ENCODE measurements at regions not wholly inside any gene's neighbourhood (a gene's known extent, or its start where the extent isn't known, plus 50 kb on each side); places are given as distances from the start of the nearest gene placed in this dataset.

DNA sequence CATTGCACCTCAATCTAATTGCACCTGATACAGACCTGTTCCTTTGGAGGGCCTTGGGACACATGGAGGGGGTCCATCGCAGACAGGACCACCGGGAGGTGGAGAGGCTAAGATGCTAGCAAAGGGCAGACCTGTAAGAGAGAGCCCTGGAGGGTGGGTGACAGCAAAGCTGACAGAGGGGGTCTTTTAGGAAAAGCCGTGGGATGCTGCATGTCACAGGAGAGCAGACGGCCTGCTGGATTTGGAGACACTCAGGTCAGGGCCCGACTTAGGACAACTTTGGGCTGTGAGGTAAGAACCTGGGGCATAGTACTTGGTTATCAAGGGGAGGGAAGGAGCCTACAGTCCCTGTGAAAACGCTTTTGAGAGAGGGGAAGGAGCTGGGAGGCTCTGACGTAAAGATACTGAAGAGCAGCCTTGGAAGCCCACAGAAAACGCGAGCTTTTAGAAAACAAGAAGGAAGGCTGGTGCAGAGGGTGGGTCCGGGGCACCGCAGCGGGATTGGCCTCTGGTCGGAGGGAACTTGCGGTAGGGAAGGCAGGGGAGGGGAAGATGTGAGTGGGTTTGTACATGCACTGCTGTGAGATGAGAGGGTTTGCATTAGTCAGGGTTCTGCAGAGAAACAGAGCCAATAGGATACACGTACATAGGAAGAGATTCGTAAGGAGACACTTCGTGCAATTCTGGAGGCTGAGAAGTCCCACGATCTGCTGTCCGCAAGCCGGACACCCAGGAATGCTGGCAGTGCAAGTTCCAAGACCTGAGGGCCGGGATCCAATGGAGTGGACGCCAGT is 868.5 kb downstream of the TBC1D22A start:
- no peak for DNase-seq (ENCODE audit: low read depth in 1 of 2, low spot score in 1 of 2)
- TF ChIP-seq JUND (IDR thresholded peaks at IDR 0.05; ENCODE audit: low read depth), result no peak
- in situ Hi-C loops (cut with HindIII; ENCODE audit: low pct_unique_long_range_greater_than_20kb, low sequenced_read_pairs), result no loop called here

DNA sequence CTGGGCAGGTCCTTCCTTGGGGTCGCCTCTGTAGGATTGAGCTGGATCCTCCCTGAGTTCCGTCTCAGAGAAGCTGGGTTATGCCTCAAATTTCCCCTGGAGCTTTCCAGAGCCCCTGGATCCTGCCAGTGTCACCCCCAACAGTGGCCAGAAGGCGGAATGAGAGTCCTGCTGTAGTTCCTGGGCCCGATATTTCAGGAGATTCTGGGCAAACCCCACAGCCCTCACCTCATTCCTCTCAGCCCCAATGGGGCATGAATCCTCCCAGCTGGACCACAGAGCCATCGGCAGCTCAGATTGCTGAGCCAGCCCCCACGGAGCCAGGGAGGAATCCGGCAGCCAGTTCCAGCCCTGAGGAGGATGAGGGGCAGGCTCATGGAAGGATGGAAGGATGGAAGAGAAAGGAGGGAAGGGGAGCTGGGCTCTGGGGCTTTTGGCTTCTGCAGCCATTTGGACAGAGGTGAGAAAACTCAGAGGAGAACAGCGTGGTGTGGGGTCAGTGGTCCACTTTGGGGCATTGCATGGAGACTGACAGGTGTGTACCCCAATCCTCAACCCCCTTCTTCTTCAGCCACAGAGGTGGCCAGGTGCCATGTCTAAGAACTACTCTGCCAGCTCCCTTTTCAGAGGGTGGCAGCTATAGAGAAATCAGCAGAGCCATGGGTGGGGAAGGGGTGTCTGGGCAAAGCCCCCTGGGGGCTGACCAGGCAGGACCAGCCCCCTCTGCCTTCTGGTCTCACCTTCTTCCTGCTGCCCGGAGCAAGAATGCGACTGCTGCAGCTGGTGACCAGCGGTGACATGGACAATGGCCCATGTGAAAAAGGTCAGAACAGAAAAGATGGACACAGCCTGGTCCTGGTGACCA is 867.6 kb downstream of the TBC1D22A start:
- no peak for TF ChIP-seq JUND (IDR thresholded peaks at IDR 0.05; ENCODE audit: low read depth)
- in situ Hi-C loops (cut with HindIII; ENCODE audit: low pct_unique_long_range_greater_than_20kb, low sequenced_read_pairs), result no loop called here
- no peak for DNase-seq (ENCODE audit: low read depth in 1 of 2, low spot score in 1 of 2)

DNA sequence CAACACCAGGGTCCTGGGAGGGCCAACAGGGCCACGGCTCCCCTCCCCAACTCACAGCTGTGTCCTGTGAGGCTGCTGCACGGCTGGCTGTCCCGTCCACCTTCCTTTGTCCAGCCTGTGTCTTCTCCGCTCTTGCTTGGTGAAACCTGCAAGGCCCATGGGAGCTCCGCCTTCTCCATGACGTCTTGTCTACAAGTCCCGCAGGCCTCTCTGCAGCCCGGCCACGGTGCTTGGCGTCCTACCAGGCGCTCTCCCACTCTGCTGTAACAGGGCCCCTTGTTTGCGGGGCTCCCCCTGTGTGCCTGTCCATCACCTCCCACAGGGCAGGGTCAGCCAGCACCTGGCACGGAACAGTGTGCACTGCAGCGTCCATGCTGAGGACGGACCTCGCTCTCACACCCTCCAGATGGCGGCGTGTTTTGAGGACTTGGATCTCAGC is 866.8 kb downstream of the TBC1D22A start:
- DNase-seq (ENCODE audit: low read depth in 1 of 2, low spot score in 1 of 2), result no peak
- in situ Hi-C loops (cut with HindIII; ENCODE audit: low pct_unique_long_range_greater_than_20kb, low sequenced_read_pairs), result no loop called here
- no peak for TF ChIP-seq JUND (IDR thresholded peaks at IDR 0.05; ENCODE audit: low read depth)

DNA sequence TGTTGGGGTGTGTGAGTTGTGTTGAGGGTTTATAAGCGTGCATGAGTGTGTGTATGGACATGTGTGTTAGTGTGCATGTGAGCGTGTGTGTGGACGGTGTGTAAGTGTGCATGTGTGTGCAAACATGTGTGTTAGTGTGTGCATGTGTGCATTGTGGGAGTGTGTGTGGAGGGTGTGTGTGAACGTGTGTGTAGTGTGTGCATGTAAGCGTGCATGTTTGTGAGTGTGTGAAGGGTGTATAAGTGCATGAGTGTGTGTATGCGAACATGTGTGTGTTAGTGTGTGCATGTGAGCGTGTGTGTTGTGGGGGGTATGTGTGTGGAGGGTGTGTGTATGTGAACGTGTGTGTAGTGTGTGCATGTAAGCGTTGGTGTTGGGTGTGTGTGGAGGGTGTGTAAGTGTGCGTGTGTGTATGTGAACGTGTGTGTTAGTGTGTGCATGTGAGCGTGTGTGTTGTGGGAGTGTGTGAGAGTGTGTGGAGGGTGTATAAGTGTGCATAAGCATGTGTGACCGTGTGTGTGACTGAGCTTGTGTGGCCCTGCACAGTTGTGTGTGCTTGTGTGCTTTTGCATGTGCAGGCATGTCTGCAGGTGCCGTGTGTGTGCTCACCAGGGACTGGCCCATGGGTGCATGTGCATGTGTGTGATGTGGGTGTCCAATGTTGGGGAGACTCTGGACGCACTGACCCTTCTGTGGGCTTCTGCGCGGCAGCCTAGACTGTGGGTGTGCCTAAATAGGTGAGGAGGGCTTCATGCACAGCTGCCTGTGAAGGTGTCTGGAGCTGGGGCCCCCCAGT is 866.2 kb downstream of the TBC1D22A start:
- TF ChIP-seq JUND (IDR thresholded peaks at IDR 0.05; ENCODE audit: low read depth), result no peak
- in situ Hi-C loops (cut with HindIII; ENCODE audit: low pct_unique_long_range_greater_than_20kb, low sequenced_read_pairs), result no loop called here
- no peak for DNase-seq (ENCODE audit: low read depth in 1 of 2, low spot score in 1 of 2)

DNA sequence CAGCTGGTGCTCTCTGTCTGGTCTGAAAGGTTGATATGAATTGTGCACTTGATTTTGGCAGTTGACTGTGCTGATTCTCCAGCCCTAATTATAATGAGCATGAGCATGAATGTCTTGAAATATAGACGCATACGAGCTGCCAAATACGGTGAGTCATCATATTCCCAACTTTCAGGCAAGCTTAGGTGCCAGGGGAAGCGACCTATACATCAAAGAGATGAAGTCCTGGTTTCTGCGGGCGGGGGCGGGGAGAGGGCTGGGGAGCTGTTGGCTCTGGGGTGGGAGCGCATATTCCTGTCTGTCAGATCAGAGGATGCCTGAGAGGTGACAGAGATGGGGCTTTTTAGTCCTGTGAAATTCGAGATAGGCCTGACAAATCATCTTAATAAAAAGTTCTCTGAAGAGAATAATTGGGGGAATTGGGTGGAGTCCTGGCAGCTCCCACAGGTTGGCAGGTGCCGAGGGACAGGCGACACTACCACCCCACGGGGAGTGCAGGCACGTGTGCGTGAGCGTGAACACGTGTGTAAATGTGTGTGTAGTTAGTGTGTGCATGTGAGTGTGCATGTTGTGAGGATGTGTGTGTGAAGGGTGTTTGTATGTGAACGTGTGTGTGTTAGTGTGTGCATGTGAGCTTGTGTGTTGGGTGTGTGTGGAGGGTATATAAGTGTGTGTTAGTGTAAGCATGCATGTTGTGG is 865.3 kb downstream of the TBC1D22A start:
- no peak for DNase-seq (ENCODE audit: low read depth in 1 of 2, low spot score in 1 of 2)
- in situ Hi-C loops (cut with HindIII; ENCODE audit: low pct_unique_long_range_greater_than_20kb, low sequenced_read_pairs), result no loop called here
- no peak for TF ChIP-seq JUND (IDR thresholded peaks at IDR 0.05; ENCODE audit: low read depth)

DNA sequence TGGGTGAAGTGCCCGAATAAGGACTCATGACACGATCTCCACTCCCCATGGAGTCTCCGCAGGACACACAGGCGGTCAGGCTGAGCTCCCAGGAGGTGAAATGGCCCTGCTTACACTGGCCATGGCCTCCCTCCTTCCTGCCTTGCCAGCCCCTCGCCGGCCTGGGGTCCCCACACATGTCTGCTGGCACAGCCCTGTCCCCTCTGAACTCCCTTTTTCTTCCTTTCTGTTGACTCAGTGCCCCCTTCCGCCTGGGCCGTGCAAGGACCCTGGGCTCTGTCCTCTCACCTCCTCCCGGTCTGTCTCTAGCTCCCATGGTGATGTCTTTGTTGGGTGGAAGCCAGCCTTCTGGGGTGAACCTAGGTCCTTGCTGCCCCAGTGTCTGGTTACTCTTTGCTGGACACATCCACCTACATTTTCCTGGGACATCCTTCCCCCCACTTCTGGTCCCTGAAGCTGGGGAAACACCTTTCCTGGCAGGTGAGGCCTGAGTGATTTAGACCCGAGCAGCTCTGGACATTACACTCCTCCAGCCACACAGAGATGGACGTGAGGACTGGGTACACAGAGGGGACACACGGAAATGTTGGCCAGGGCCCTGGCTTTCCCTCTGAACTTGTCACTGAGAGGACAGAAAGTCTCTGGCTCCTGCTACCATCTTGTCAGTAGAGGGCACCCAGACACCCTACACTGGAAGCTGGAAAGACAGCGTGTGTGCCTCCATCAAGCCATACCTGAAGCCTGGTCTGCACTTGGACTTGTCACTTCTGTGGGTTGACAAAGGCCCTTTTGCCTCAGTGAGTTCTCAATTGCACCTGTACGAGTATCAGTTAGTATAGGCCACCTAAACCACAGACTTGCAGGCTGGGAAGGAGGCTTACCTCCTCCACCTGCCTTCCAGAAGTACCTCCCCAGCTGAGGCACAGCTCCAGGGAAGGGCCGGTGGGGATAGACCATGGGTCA is 864.3 kb downstream of the TBC1D22A start:
- in situ Hi-C loops (cut with HindIII; ENCODE audit: low pct_unique_long_range_greater_than_20kb, low sequenced_read_pairs), result no loop called here
- no peak for TF ChIP-seq JUND (IDR thresholded peaks at IDR 0.05; ENCODE audit: low read depth)
- peak in 1 of 2 experiments; percentile 33 for DNase-seq (ENCODE audit: low read depth in 1 of 2, low spot score in 1 of 2)

DNA sequence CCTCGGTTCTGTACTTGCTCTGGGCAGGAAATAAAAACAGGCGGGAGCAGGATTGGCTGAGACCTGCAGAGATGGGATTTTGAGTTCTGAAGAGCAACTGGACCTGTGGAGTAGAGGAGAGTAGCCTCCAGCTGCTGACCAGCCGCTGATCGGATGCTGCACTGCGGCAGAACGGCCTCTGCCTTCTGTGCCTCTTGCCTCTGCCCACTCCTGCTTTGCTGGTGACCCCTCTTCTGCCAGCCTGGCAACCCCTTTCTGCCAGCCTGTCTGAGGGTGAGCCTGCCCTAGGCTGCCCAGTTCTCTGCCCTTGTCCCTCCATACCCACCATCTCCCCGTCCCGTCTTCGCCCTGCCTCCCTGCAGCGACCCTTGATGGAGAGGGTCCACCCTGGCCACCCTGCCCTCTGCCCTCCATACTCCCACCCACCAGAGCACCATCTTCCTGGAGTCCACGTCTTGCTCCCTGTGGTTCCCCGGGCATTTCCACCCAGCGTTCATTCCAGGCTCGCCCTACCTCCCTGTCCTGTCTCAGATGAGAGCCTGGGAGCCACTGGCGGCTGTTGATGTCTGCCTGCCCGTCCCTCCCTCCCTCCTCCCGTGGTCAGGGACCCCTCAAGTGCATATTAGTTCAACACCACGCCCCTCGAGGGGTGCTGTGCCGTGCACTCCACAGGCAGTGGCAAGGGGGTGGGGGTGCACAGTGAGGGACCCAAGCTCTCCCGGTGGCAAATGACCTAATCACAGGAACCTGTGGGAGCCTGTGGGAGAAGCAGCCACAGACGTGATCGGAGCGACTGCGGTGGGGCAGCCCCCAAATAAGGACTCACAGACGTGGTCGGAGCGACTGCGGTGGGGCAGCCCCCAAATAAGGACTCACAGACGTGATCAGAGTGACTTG is 863.3 kb downstream of the TBC1D22A start:
- DNase-seq (ENCODE audit: low read depth in 1 of 2, low spot score in 1 of 2), result no peak
- in situ Hi-C loops (cut with HindIII; ENCODE audit: low pct_unique_long_range_greater_than_20kb, low sequenced_read_pairs), result no loop called here
- no peak for TF ChIP-seq JUND (IDR thresholded peaks at IDR 0.05; ENCODE audit: low read depth)

DNA sequence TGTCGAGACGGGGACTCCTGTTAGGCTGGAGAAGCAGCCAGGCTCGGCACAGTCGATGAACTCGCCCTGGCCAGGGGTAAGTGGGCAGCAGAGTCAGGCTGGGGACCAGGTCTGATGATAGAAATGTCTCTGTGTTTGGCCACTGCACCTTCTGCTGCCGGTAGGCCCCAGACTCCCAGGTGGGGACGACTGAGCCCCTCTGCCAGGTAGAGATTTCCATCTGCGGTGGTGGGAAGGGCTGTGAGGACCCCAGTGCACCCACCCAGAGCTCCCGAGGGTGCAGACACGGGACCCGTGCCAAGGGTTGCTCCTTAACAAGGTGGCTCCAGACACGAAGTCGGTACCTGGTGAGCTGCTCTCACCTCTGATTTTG is 862.5 kb downstream of the TBC1D22A start:
- TF ChIP-seq JUND (IDR thresholded peaks at IDR 0.05; ENCODE audit: low read depth), result no peak
- in situ Hi-C loops (cut with HindIII; ENCODE audit: low pct_unique_long_range_greater_than_20kb, low sequenced_read_pairs), result no loop called here
- no peak for DNase-seq (ENCODE audit: low read depth in 1 of 2, low spot score in 1 of 2)

DNA sequence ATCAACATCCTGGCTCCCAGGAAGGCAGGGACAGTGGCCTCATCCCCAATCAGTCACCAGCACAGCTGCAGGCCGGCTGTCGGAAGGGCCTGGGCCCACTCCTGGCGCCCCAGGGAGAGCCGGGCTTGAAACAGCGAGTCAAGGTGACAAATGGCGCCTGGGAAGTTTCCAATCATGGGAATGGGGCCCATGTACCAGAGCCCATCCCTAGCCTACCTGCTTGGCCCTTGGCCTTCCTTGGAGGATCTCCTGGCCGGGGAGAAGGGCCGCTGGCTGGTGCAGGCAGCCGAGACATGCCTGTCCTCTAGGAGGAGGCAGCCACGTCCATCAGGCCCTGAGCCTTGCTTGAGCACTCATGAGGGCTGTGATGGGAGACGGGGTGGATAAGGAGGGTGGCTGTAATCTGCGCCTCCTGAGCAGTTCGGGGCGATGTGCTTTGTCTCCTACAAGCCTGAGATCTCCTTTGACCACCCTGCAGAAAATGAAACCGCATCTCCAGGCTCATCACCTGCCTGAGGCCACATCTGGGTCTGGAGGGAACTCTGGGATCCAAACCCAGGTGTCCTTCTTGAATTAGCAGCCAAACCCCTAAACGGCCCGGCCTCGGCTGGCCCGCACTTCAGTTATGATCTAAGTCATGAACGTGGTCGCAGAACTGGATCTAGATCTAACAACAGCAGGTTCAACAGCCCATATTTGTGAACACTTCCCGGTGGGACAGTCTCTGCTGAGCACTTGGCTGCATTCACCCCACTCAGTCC is 862.0 kb downstream of the TBC1D22A start:
- DNase-seq (ENCODE audit: low read depth in 1 of 2, low spot score in 1 of 2), result no peak
- in situ Hi-C loops (cut with HindIII; ENCODE audit: low pct_unique_long_range_greater_than_20kb, low sequenced_read_pairs), result no loop called here
- TF ChIP-seq JUND (IDR thresholded peaks at IDR 0.05; ENCODE audit: low read depth), result no peak

DNA sequence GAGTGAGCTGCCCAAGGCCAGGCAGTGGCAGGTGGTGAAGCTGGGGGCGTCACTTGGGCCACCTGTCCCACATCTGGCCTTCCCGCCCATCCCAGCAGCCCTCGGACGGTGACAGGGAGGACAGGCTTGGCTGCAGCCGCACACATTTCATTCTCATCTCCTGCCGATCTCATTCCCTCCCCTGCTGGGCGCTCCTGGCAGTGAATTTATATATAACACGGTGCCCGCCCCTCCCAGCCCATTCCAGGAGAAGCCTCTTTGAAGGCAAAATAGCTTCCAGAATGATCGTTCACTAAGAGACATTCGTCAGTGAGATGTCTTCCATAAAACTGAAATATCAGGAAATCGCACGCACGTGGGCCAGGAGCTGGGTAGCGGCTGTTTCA is 861.3 kb downstream of the TBC1D22A start:
- DNase-seq (ENCODE audit: low read depth in 1 of 2, low spot score in 1 of 2), result no peak
- in situ Hi-C loops (cut with HindIII; ENCODE audit: low pct_unique_long_range_greater_than_20kb, low sequenced_read_pairs), result no loop called here
- no peak for TF ChIP-seq JUND (IDR thresholded peaks at IDR 0.05; ENCODE audit: low read depth)
